ENCODE measurements at regions not wholly inside any gene's neighbourhood (a gene's known extent, or its start where the extent isn't known, plus 50 kb on each side); places are given as distances from the start of the nearest gene placed in this dataset.
A peak's percentile ranks its signal among the peaks of the same experiment; 100 is the strongest.
"Not testable (repeated sequence)": the region's sequence is repeated elsewhere in the genome, so short reads cannot be mapped to it uniquely, and the experiment has no call there.

- DNase-seq (ENCODE audit: low spot score): no peak
- in situ Hi-C loops (cut with HindIII; ENCODE audit: low sequenced_read_pairs): no loop called here
These were observed 51.9 kb upstream of the SPDL1 start for GRCh38 chr5:169531631-169532030.

GRCh38 chr5:169527863-169528262 lies 55.7 kb upstream of the SPDL1 start:
- DNase-seq (ENCODE audit: low spot score): no peak
- in situ Hi-C loops (cut with HindIII; ENCODE audit: low sequenced_read_pairs): no loop called here

GRCh38 chr5:169527066-169527465 lies 56.5 kb upstream of the SPDL1 start:
- in situ Hi-C loops (cut with HindIII; ENCODE audit: low sequenced_read_pairs): no loop called here
- DNase-seq (ENCODE audit: low spot score): no peak

- DNase-seq (ENCODE audit: low spot score): no peak
These were observed 60.7 kb upstream of the SPDL1 start for GRCh38 chr5:169522851-169523250.

GRCh38 chr5:169521366-169521983 lies 62.1 kb upstream of the SPDL1 start:
- in situ Hi-C loops (cut with HindIII; ENCODE audit: low sequenced_read_pairs): no loop called here
- peak; percentile 12 for DNase-seq (ENCODE audit: low spot score)

More at GRCh38 chr5:169522851-169523250, 60.7 kb upstream of the SPDL1 start:
- in situ Hi-C loops (cut with HindIII; ENCODE audit: low sequenced_read_pairs): no loop called here

- in situ Hi-C loops (cut with HindIII; ENCODE audit: low sequenced_read_pairs): no loop called here
- no peak for DNase-seq (ENCODE audit: low spot score)
These were observed 64.2 kb upstream of the SPDL1 start for GRCh38 chr5:169519358-169519757.

GRCh38 chr5:169518779-169519178 lies 64.8 kb upstream of the SPDL1 start:
- in situ Hi-C loops (cut with HindIII; ENCODE audit: low sequenced_read_pairs); DNase-seq (ENCODE audit: low spot score): not testable (repeated sequence)

- no peak for DNase-seq (ENCODE audit: low spot score)
- in situ Hi-C loops (cut with HindIII; ENCODE audit: low sequenced_read_pairs): no loop called here
These were observed 71.2 kb upstream of the SPDL1 start for GRCh38 chr5:169512385-169512784.

- no peak for DNase-seq (ENCODE audit: low spot score)
These were observed 71.9 kb upstream of the SPDL1 start for GRCh38 chr5:169511708-169512107.

GRCh38 chr5:169507051-169507450 lies 76.5 kb upstream of the SPDL1 start:
- in situ Hi-C loops (cut with HindIII; ENCODE audit: low sequenced_read_pairs): no loop called here
- no peak for DNase-seq (ENCODE audit: low spot score)

More at GRCh38 chr5:169511708-169512107, 71.9 kb upstream of the SPDL1 start:
- in situ Hi-C loops (cut with HindIII; ENCODE audit: low sequenced_read_pairs): no loop called here

- in situ Hi-C loops (cut with HindIII; ENCODE audit: low sequenced_read_pairs): no loop called here
- no peak for DNase-seq (ENCODE audit: low spot score)
These were observed 79.7 kb upstream of the SPDL1 start for GRCh38 chr5:169503886-169504285.

GRCh38 chr5:169499990-169500505 lies 83.5 kb upstream of the SPDL1 start:
- in situ Hi-C loops (cut with HindIII; ENCODE audit: low sequenced_read_pairs): no loop called here
- no peak for DNase-seq (ENCODE audit: low spot score)

GRCh38 chr5:169496878-169497277 lies 86.7 kb upstream of the SPDL1 start:
- in situ Hi-C loops (cut with HindIII; ENCODE audit: low sequenced_read_pairs): no loop called here

GRCh38 chr5:169494941-169495548 lies 88.5 kb upstream of the SPDL1 start:
- in situ Hi-C loops (cut with HindIII; ENCODE audit: low sequenced_read_pairs): no loop called here
- no peak for DNase-seq (ENCODE audit: low spot score)

More at GRCh38 chr5:169496878-169497277, 86.7 kb upstream of the SPDL1 start:
- DNase-seq (ENCODE audit: low spot score): no peak

GRCh38 chr5:169494383-169494935 lies 89.1 kb upstream of the SPDL1 start:
- in situ Hi-C loops (cut with HindIII; ENCODE audit: low sequenced_read_pairs): no loop called here
- DNase-seq (ENCODE audit: low spot score): no peak

GRCh38 chr5:169474226-169474625 lies 109.3 kb upstream of the SPDL1 start:
- no peak for DNase-seq (ENCODE audit: low spot score)
- in situ Hi-C loops (cut with HindIII; ENCODE audit: low sequenced_read_pairs): no loop called here

- in situ Hi-C loops (cut with HindIII; ENCODE audit: low sequenced_read_pairs): no loop called here
- no peak for DNase-seq (ENCODE audit: low spot score)
These were observed 111.0 kb upstream of the SPDL1 start for GRCh38 chr5:169472544-169472943.

- DNase-seq (ENCODE audit: low spot score): peak; percentile 9
- in situ Hi-C loops (cut with HindIII; ENCODE audit: low sequenced_read_pairs): no loop called here
These were observed 112.6 kb upstream of the SPDL1 start for GRCh38 chr5:169471021-169471420.

- no peak for DNase-seq (ENCODE audit: low spot score)
- in situ Hi-C loops (cut with HindIII; ENCODE audit: low sequenced_read_pairs): no loop called here
These were observed 116.4 kb upstream of the SPDL1 start for GRCh38 chr5:169467041-169467771.

GRCh38 chr5:169460896-169461295 lies 122.7 kb upstream of the SPDL1 start:
- no peak for DNase-seq (ENCODE audit: low spot score)
- in situ Hi-C loops (cut with HindIII; ENCODE audit: low sequenced_read_pairs): no loop called here

Measured in G401 (cell line).